Hepatocyte (in vitro differentiated cells): ENCODE measurements at regions not wholly inside any gene's neighbourhood (a gene's known extent, or its start where the extent isn't known, plus 50 kb on each side); places are given as distances from the start of the nearest gene placed in this dataset.
A peak's percentile ranks its signal among the peaks of the same experiment; 100 is the strongest.

Experiments used
- DNase-seq: peaks from one replicate; pipeline ENCODE4 v3.0.0-alpha.2; 2016; ENCODE audit warnings: low spot score
- H2AFZ ChIP-seq: fragments of 200-600 bp; sonication (generic); 2 replicates; pipeline ENCODE4 v1.6.0; 2016; ENCODE audit warnings: antibody characterized with exemption, mild to moderate bottlenecking
- H3K27ac ChIP-seq: fragments of 200-600 bp; sonication (generic); 2 replicates; pipeline ENCODE4 v1.5.1; 2016; ENCODE audit warnings: mild to moderate bottlenecking
- H3K27me3 ChIP-seq: fragments of 200-600 bp; sonication (generic); 2 replicates; pipeline ENCODE4 v1.6.1; 2016
- H3K36me3 ChIP-seq: fragments of 200-600 bp; sonication (generic); replicated peaks from 2 replicates; pipeline ENCODE4 v1.5.1; 2016; ENCODE audit warnings: low read depth; ENCODE audit not compliant: insufficient read depth
- H3K4me1 ChIP-seq: fragments of 200-600 bp; sonication (generic); 2 replicates; pipeline ENCODE4 v1.5.1; 2016; ENCODE audit warnings: mild to moderate bottlenecking, moderate library complexity; ENCODE audit not compliant: insufficient read depth
- H3K4me2 ChIP-seq: fragments of 200-600 bp; sonication (generic); 2 replicates; pipeline ENCODE4 v1.6.0; 2016
- H3K4me3 ChIP-seq: fragments of 200-600 bp; sonication (generic); 2 replicates; pipeline ENCODE4 v1.5.1; 2016; ENCODE audit warnings: mild to moderate bottlenecking
- H3K79me2 ChIP-seq: fragments of 200-600 bp; sonication (generic); 2 replicates; pipeline ENCODE4 v1.6.0; 2017; ENCODE audit warnings: mild to moderate bottlenecking
- H3K9me2 ChIP-seq: fragments of 200-600 bp; sonication (generic); replicated peaks from 2 replicates; pipeline ENCODE4 v1.6.0; 2017; ENCODE audit warnings: mild to moderate bottlenecking; ENCODE audit not compliant: insufficient read depth
- H3K9me3 ChIP-seq: fragments of 200-600 bp; sonication (generic); 2 replicates; pipeline ENCODE4 v1.5.1; 2016; ENCODE audit warnings: low read depth, mild to moderate bottlenecking
- H4K20me1 ChIP-seq: fragments of 200-600 bp; sonication (generic); 2 replicates; pipeline ENCODE4 v1.6.0; 2016; ENCODE audit warnings: mild to moderate bottlenecking; ENCODE audit not compliant: insufficient read depth, poor library complexity, severe bottlenecking
- EZH2 ChIP-seq: fragments of 200-600 bp; sonication (generic); IDR thresholded peaks from 2 replicates; pipeline ENCODE4 v1.6.1; 2016; ENCODE audit warnings: antibody characterized with exemption, mild to moderate bottlenecking, borderline replicate concordance
- EZH2phosphoT487 ChIP-seq: fragments of 200-600 bp; sonication (generic); IDR thresholded peaks from one replicate; pipeline ENCODE4 v1.6.1; 2018; ENCODE audit warnings: antibody characterized with exemption, mild to moderate bottlenecking, low read depth, moderate library complexity; ENCODE audit not compliant: unreplicated experiment, severe bottlenecking
- WGBS: methylation state at CpG from one replicate; pipeline ENCODE4 v1.1.6; 2016; ENCODE audit warnings: low lambda C conversion rate; ENCODE audit errors: missing lambda C conversion rate; 5-methylcytosine and 5-hydroxymethylcytosine counted together
- TF ChIP-seq, protein P1 (sequence below): fragments of 200-600 bp; sonication (generic); IDR thresholded peaks from 2 replicates; pipeline ENCODE4 v1.5.1; 2016; ENCODE audit warnings: antibody characterized with exemption, mild to moderate bottlenecking; ENCODE audit not compliant: poor library complexity

- WGBS, result 96% methylated on average over 3 of the region's 3 CpGs
These were observed 332.8 kb upstream of the MMADHC start for GRCh38 chr2:149920389-149920788.

DNA sequence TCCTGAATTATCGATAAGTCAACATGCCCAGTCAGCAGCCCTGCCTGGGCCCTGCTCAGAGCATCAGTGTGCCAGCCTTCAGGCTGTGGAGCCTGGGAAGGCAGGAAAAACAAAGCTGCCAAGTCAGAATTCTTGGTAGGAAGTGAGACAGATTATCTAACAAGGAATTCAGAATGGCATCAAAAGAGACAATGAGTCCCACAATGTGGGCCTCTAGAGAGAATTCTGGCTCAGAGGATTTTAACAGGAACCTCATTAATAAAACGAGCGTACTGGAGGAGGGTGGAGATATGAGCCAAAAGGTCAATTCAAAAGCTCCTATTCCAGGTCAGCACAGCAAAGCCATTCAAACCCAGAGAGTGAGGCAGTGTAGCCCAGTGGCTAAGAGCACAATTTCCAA lies 327.6 kb upstream of the MMADHC start:
- H3K36me3 ChIP-seq, result no peaks in the 10 kb centered on the region
- no peaks in the 10 kb centered on the region for H3K4me1 ChIP-seq
- no peaks in the 10 kb centered on the region for H4K20me1 ChIP-seq
- no peak overlapping the region for H3K27ac ChIP-seq
- H3K9me2 ChIP-seq, result no peaks in the 10 kb centered on the region
- TF ChIP-seq EZH2phosphoT487 (no peak), EZH2 (no peak)
- TF ChIP-seq, protein P1, sequence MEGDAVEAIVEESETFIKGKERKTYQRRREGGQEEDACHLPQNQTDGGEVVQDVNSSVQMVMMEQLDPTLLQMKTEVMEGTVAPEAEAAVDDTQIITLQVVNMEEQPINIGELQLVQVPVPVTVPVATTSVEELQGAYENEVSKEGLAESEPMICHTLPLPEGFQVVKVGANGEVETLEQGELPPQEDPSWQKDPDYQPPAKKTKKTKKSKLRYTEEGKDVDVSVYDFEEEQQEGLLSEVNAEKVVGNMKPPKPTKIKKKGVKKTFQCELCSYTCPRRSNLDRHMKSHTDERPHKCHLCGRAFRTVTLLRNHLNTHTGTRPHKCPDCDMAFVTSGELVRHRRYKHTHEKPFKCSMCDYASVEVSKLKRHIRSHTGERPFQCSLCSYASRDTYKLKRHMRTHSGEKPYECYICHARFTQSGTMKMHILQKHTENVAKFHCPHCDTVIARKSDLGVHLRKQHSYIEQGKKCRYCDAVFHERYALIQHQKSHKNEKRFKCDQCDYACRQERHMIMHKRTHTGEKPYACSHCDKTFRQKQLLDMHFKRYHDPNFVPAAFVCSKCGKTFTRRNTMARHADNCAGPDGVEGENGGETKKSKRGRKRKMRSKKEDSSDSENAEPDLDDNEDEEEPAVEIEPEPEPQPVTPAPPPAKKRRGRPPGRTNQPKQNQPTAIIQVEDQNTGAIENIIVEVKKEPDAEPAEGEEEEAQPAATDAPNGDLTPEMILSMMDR, result no peak
- WGBS, result 86% methylated on average over 3 of the region's 3 CpGs
- no peaks in the 10 kb centered on the region for H3K9me3 ChIP-seq
- no peak overlapping the region for H3K4me3 ChIP-seq
- H3K4me2 ChIP-seq, result no peak overlapping the region
- DNase-seq, result no peak
- H2AFZ ChIP-seq, result no peak overlapping the region
- no peaks in the 10 kb centered on the region for H3K79me2 ChIP-seq
- no peaks in the 10 kb centered on the region for H3K27me3 ChIP-seq

More at GRCh38 chr2:149920389-149920788, 332.8 kb upstream of the MMADHC start:
- Histone ChIP-seq H2AFZ (no peak overlapping the region), H3K36me3 (no peaks in the 10 kb centered on the region), H4K20me1 (no peaks in the 10 kb centered on the region), H3K27me3 (no peaks in the 10 kb centered on the region), H3K4me1 (no peaks in the 10 kb centered on the region), H3K79me2 (no peaks in the 10 kb centered on the region), H3K9me2 (no peaks in the 10 kb centered on the region), H3K4me3 (no peak overlapping the region), H3K9me3 (no peaks in the 10 kb centered on the region), H3K4me2 (no peak overlapping the region), H3K27ac (no peak overlapping the region)
- TF ChIP-seq EZH2phosphoT487 (no peak), EZH2 (no peak)
- TF ChIP-seq, protein P1, result no peak
- no peak for DNase-seq

DNA sequence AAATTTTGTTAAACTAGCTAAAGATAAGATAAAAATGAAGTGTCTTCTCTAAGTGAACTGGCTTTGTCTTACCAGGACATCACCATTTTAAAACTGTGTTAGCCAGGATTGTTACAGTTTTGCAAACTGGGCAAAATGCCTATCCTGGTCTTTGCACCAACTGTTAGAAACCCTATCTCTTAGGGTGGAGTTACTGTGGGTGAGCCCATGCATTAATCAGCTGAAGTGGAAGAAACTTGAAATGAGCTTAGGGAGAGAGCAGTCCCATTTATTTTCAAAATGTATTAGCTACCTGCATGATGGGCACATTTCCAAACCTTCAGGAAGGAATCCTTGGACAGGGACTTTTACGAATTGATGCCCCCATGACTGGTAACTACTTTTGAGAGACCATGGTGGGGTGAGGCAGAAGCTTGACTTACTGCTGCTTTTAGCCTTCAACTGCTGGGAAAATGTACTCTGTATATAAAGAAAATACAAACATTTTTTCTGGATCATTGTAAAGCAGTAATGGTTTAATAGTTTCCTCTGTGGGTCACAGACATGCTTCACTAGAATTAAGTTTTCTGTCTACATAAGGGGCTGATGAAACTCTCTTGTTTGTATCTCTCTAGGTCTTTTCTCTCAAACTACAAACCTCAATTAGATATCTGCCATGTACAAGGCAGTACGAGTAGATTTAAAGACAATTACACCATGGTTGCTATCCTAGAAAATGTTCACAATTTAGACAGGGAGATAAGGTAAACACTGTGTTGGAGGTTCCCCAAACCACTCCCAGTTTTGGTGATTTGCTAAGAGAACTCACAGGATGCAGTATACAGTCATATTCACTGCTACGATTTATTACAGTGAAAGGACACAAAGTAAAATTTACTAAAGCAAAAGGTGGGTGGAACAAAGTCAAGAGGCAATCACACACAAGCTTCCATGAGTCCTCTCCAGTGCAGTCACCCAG lies 321.4 kb upstream of the MMADHC start:
- Histone ChIP-seq H3K27ac (peak overlapping the region; percentile 46), H3K9me3 (no peaks in the 10 kb centered on the region), H3K4me3 (no peak overlapping the region), H4K20me1 (no peaks in the 10 kb centered on the region), H3K4me2 (peak overlapping the region; percentile 25), H3K27me3 (no peaks in the 10 kb centered on the region), H2AFZ (no peak overlapping the region), H3K9me2 (no peaks in the 10 kb centered on the region), H3K4me1 (peaks cover 6% of the 10 kb centered on the region), H3K36me3 (no peaks in the 10 kb centered on the region), H3K79me2 (no peaks in the 10 kb centered on the region)
- TF ChIP-seq, protein P1, result no peak
- TF ChIP-seq EZH2phosphoT487, result no peak
- no peak for TF ChIP-seq EZH2
- 53% methylated on average over 3 of the region's 3 CpGs for WGBS
- DNase-seq, result peak; percentile 14
